Astrocyte of the hippocampus (primary cell): ENCODE measurements at regions not wholly inside any gene's neighbourhood (a gene's known extent, or its start where the extent isn't known, plus 50 kb on each side); places are given as distances from the start of the nearest gene placed in this dataset.
"Not testable (repeated sequence)": the region's sequence is repeated elsewhere in the genome, so short reads cannot be mapped to it uniquely, and the experiment has no call there.

Experiments used
- DNase-seq: peaks from one replicate; pipeline ENCODE4 v3.0.0; 2011; ENCODE audit warnings: low read depth, low spot score

- peak; percentile 68 for DNase-seq
Observed at GRCh38 chr1:8169364-8170058, 143.4 kb upstream of the ERRFI1 start.

DNA sequence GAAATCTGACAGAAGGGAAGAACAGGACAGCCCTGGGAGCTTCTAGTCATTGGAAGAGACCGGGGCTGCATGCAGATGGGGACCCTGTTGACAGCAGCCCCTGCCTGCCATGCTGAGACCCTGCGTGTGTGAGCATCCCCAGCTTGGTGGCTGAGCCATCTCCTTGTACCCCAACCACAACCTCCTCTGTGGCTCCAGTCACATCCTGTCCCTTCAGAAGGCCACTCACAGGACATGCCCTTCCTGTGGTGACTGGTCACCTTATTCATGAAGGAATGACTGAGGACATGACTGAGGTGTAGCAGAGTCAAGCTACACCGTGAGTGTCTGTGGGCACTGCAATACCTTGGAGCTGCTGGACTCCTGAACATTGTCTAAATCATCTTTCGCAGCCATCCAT, 141.8 kb upstream of the ERRFI1 start:
- no peak for DNase-seq

DNA sequence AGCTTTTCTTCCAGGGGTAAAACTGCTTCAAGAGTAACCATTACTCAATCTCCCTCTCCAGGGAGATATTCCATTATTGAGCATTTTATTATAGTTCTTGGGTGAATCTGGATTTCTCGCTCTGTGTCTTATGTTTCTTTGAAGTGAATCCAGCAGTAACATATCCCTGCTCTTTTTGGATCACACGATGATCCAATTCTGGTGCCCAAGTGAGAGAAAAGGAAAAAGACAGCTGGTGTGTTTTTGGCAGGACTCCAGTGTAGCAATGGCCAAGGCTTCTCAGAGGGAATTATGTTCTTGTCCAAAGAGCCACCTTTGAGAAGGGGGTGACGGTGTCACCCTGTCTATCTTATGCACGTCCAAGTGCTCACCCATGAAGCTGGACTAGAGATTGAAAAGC, 140.3 kb upstream of the ERRFI1 start:
- no peak for DNase-seq

DNA sequence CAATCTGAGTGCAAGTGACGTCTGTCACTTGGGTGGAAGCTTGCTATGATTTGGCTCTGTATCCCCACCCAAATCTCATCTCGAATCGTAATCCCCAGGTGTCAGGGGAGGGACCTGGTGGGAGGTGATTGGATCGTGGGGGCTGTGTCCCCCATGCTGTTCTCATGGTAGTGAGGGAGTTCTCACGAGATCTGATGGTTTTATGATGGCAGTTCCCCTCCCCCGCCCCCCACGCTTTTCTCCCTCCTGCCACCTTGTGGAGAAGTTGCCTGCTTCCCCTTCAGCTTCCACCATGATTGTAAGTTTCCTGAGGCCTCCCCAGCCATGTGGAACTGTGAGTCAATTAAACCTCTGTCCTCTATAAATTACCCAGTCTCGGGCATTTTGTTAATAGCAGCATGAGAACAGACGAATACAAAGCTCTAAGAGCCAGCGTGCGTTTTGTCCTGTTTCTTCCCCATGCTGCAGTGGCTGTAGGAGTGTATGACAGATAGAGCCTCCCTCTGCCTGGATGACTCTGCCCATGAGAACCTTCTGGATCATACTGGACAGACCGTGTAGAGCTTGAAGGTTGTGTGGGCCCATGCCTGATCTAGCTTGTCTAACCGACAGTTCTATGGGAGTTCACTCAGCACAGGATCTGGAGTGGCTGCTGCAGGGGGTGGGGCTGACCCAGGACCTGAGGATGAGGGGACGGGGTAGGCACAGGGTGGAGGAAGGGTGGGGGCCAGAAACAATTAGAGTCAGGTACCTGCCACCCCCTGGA, 139.7 kb upstream of the ERRFI1 start:
- DNase-seq = no peak

DNA sequence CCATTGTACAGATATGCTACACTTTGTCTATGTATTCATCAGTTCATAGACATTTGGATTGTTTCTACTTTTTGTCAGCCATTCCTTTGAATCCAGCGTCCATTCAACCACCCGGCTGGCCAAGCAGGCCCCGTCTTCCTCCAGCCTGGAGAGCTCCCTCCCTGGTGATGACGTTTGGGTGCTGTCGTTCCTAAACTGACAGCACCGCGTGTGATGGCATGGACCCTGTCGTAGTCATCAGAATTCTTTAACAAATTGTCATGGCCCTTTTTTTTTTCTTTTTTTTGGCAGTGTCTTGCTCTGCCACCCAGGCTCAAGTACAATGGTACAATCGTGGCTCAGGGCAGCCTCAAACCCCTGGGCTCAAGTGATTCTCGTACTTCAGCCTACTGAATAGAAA, 138.6 kb upstream of the ERRFI1 start:
- DNase-seq = no peak

GRCh38 chr1:8163039-8163438, 136.9 kb upstream of the ERRFI1 start:
- no peak for DNase-seq

DNA sequence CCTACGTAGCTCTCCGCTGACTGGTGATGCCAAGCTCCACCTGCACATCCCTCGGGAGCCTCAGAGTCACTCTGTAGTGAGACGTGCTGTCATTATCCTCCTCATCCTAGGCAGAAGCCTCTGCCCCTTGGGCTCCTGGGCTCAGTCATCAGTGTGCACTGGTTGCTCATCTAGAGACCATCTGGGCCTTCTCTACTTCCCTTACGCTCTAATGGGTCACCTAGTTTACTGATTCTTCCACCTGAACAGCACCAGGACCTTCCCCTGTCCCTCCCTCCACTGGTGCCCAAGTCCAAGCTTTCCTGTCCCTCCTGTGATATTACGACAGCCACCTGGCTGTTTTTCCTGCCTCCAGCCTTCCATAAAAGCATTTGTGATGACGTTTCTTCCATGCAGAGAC, 136.1 kb upstream of the ERRFI1 start:
- DNase-seq = no peak

DNA sequence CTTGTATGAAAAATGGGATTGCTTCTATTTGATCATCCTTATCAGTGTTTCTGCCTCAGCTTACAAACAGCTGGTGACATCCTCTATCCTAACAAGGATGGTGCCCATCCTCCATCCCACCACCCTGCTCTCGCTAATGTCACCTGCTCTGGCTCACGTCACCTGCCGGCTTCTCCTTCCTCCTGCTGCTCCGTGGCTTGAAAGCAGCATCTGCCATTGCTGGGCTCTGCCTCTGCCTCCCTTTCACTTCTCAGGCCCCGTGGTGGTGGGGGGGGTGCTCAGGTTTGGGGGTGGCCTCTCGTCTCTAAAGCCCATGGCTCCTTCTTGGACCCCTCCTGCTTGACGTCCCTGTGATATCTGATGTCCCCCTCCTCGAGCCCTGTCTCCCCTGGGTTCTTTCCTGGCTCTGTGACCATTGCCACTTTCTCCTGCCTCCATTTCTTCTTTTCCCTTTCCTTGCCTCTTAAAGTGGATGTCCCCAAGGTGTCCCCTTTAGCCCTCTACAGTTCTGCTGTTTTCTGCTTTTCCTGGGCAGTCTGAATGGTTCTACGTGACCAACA, 135.5 kb upstream of the ERRFI1 start:
- no peak for DNase-seq

DNA sequence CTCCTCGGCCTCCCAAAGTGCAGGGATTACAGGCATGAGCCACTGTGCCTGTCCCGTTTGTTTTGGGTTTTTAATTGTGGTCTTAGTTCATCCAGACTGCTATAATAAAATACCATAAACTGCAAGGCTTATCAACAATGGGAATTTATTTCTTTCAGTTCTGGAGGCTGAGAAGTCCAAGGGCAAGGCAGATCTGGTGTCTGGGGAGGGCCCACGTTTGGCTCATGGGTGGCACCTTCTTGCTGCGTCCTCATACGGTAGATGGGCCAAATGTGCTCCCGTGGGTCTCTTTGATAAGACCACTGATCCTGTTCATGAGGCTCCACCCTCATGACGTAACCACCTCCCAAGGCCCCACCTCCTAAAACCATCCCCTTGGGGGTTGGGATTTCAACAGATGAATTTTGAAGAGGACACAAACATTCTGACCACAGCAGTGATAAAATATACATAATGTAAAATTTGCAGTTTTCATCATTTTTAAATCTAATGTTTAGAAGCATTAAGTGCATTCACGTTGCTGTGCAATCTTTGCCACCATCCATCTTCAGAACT, 133.4 kb upstream of the ERRFI1 start:
- DNase-seq = no peak

- no peak for DNase-seq
Observed at GRCh38 chr1:8158995-8159394, 132.9 kb upstream of the ERRFI1 start.

DNA sequence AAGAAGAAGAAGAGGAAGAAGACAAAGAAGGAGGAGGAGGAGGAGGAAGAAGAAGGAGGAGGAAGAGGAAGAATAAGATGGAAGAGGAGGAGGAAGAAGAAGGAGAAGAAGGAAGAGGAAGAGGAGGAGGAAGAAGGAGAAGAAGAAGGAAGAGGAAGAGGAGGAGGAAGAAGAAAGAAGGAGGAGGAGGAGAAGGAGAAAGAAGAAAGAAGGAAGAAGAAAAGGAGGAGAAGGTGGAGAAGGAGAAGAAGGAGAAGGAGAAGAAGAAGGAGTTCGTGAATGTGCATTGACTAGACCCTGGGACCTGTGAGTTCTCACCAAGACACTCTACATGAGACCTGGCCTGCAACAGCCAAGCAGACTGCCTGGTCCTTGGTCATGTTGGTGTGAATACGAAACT, 131.7 kb upstream of the ERRFI1 start:
- no peak for DNase-seq

DNA sequence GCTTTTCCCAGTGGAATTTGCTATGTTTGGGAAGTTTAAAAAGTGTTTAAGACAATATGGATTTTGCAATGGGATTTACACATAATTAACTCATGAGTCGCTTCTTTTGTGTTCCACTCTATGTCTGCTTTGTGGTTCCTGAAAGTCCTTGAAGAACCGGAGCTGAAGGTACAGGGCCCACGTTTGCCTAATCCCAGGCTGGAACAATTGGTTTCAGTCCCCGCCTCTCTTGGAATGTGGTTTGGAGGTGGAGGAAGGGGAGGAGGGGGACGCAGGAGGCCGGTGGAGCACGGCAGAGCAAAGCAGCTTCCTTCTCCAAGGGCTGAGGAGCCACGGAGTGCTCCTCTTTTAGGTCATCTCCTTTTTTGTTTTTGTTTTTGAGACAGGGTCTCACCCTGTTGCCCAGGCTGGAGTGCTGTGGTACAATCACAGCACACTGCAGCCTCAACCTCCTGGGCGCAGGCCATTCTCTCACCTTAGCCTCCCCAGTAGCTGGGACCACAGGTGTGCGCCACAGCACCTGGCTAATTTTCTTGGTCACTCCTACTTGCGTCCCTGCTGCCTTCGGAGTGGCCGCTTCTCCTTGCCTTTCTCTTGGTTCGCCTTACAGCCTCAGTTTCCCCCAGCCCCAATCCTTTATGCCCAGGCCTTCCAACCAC, 129.5 kb upstream of the ERRFI1 start:
- DNase-seq = peak; percentile 78

- DNase-seq = peak; percentile 81
Observed at GRCh38 chr1:8154621-8155052, 128.5 kb upstream of the ERRFI1 start.

- no peak for DNase-seq
Observed at GRCh38 chr1:8153961-8154360, 127.9 kb upstream of the ERRFI1 start.

- no peak for DNase-seq
Observed at GRCh38 chr1:8152731-8153702, 126.9 kb upstream of the ERRFI1 start.

- DNase-seq = no peak
Observed at GRCh38 chr1:8151647-8152046, 125.5 kb upstream of the ERRFI1 start.

DNA sequence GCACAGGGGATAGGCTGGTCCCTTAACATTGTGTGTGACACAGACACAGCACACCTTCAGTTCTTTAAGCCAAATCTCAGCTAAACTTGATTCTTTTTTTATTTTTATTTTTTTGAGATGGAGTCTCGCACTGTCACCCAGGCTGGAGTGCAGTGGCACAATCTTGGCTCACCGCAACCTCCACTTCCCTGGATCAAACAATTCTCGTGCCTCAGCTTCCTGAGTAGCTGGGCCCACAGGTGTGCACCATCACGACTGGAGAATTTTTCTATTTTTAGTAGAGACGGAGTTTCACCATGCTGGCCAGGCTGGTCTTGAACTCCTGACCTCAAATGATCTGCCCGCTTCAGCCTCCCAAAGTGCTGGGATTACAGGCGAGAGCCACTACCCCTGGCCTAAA, 123.6 kb upstream of the ERRFI1 start:
- not testable (repeated sequence) for DNase-seq

DNA sequence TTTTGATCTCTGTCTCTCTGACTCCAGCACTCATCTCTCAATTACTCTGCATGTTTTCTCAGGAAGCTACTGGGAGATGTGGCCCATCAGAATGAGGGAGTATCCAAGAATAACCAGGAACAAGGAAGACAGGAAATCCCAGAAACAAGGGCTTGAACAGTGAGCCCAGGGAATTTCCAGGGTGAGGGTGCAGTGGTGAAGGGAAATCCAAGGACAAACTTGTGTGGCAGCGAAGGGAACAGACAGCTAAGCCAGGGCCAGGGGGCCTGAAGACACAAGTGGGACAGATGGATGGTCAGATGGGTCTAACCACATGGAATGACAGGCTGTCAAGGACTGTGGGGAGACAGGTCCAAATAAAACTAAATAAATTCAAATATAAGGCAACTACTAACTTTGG, 121.8 kb upstream of the ERRFI1 start:
- DNase-seq = no peak

GRCh38 chr1:8146257-8146855, 120.2 kb upstream of the ERRFI1 start:
- DNase-seq = no peak

DNA sequence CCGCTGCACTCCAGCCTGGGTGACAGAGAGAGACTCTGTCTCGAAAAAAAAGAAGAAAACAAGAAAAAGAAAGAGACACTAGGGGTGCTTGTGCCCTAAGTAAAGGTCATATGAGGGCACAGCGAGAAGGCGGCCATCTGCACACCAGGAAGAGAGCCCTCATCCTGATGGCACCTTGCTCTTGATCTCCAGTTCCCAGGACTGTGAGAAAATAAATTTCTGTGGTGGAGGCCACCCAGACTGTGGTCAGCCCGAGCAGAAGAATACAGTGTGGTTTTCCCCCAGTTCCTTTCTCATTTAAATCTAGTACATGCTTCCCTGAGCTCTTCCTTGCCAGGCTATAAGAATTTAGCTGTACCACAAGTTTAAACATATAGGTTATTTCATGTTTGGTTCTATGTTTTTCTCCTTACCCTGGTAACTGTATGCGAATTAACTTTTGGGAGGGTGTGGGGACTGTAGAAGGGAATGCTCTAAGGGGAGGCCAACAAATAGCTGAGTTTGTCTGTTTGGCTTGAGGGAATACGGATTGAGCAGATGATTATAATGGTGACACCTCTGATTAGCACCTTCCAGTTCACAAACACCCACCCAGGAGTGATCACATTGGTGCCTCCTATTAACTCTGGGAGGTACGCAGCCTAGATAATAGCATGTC, 119.6 kb upstream of the ERRFI1 start:
- DNase-seq = peak; percentile 84
